GM12873 (cell line): ENCODE measurements at regions not wholly inside any gene's neighbourhood (a gene's known extent, or its start where the extent isn't known, plus 50 kb on each side); places are given as distances from the start of the nearest gene placed in this dataset.

ENCODE experiments used
- TF ChIP-seq, protein P1 (sequence below): IDR thresholded peaks from 2 replicates; pipeline ENCODE4 v1.5.1; 2012; ENCODE audit warnings: low read depth, mild to moderate bottlenecking, moderate library complexity, low read length, control low read depth; ENCODE audit not compliant: insufficient read depth; ENCODE audit errors: missing control alignments

DNA sequence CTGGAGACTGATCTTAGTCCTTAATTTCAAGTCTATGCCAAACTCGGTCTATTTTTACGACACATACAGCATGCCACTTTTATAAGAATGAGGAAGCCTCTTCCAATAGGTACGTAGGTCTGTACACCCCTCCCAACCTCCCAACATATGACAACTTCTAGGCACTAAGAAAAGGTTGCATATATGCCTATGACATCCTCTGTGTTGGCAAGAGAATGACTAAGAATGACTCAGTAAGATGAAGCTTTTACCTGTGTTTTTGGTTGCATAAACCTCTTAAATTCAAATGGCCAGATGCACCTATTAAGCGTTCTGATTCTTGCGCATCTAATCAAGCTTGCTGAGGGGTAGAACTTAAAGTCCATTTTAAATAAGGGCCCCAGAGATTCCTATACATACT lies 586.4 kb upstream of the ZEB2 start:
- TF ChIP-seq, protein P1, sequence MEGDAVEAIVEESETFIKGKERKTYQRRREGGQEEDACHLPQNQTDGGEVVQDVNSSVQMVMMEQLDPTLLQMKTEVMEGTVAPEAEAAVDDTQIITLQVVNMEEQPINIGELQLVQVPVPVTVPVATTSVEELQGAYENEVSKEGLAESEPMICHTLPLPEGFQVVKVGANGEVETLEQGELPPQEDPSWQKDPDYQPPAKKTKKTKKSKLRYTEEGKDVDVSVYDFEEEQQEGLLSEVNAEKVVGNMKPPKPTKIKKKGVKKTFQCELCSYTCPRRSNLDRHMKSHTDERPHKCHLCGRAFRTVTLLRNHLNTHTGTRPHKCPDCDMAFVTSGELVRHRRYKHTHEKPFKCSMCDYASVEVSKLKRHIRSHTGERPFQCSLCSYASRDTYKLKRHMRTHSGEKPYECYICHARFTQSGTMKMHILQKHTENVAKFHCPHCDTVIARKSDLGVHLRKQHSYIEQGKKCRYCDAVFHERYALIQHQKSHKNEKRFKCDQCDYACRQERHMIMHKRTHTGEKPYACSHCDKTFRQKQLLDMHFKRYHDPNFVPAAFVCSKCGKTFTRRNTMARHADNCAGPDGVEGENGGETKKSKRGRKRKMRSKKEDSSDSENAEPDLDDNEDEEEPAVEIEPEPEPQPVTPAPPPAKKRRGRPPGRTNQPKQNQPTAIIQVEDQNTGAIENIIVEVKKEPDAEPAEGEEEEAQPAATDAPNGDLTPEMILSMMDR: no peak

DNA sequence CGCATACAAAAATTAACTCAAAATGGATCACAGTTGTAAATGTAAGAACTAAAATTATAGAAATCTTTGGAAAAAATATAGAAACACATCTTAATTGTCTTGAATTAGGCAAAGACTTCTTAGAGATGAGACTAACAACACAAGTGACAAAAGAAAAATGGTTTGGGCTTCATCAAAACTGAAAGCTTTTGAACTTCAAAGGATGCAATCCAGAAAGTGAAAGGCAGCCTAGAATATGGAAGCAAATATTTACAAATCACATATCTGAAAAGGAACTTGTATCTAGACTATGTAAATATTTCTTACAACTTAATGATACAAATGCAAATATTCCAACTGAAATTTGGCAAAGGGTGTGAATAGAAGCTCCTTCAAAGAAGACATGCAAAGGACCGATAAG lies 582.8 kb upstream of the ZEB2 start:
- TF ChIP-seq, protein P1: no peak

DNA sequence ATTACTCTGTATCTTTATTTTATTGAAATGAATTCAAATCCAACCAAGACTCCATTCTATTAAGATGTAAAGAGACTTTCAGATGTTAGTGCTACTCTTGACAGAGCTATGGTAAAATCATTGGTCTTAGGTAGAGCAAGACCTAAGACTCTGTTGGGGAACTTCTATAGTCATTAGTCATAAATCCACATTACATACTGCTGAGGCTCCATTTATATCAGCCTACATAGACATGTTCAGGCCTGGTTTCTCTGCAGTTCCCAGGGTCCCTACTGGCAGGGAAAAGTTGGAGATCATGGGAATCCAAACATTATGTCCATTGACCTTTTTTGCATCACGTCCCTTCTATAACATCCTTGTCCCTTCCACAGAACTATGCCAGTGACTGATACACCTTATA lies 580.4 kb upstream of the ZEB2 start:
- TF ChIP-seq, protein P1: no peak

DNA sequence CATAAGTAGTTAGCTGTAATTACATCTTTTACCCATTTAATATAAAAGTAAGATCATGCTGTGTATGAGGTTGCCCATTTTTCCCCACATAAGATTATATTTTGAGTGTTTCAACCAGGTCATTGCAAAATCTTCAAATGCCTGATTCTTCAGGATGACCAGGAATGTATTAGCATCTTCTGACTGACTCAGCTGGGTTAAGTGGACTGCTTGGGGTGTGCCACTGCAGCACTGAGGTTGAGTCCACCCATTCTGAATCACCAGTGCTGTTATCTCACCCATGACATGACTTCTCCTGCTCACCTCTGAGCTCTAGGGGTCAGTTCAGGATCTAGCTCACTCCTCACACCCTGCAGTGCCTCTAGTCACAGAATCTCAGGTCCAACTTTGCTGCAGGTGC lies 576.7 kb upstream of the ZEB2 start:
- TF ChIP-seq, protein P1: no peak

DNA sequence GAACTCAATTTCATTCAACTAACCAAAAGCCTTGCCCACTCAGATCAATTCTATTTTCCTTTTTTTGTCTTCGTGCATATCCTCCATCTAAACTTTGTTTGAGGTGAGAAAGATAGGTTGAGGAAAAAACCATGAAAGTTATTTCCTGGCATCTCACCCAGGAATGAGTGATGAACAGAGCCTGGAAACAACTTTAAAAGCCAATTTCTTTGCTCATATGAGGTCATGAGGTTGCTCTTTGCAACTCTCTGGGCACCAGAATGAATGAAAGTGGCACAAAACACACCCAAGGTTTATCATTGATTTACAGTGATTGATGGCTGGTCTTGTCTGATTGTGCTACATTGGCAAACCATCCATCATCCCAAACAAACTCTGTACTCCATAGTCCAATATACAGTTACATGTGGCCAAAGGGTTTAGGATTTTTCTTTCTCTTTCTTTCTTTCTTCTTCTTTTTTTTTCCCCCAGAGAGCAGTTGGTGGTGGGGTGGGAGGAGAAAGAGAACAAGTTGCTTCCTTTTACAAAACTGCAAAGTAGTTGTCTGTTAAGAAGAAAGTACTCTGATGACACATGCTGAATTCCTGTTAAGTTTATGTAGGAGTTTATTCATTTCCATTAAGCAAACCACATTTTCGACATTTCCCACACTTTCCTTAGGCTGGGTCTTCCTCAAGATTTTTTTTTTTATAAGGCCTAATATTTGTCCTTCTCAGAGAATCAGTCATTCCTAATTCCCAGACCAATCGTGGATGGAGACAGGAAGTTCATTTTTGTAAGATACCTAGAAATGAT lies 575.9 kb upstream of the ZEB2 start:
- TF ChIP-seq, protein P1: no peak

DNA sequence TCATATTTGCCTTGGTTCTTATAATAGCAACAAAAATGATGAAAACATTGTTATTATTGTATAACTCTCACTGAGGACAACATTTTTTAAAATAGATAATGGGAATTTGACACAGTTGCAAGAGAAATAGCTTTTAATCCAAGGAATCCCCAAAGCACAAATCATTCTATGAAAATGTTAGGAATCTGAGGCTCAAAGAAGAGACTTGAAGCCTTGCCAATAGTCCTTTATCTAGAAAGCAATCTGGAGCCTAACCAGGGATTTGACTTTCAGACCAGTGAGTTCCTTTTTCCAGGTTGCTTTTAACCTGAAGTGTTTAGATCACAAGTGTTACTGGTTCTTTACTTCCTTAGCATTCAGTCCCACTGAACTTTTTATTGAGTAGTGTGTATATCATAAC lies 574.5 kb upstream of the ZEB2 start:
- TF ChIP-seq, protein P1: no peak

DNA sequence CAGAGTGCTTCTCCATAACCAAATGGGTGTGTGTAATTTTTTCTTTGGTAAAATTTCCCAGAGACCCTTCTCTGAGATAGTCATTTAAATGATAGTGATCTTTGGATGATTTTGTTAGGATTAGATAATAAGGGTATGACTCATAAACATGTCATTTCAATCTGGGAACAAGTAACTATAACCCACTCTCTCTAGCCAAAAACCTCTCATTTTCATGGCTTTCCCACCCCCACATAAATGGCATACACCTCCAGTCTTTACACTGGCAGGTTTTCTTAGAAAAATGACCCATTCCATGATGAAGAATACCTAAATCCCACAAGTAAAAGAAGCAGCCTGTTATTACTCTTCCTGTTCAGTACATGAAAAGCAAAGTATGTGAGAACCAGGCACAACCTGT lies 572.0 kb upstream of the ZEB2 start:
- TF ChIP-seq, protein P1: no peak
